HL-60 (cell line): ENCODE measurements at regions not wholly inside any gene's neighbourhood (a gene's known extent, or its start where the extent isn't known, plus 50 kb on each side); places are given as distances from the start of the nearest gene placed in this dataset.

Experiments
- DNase-seq, 2 experiments: peaks; one replicate each; pipeline ENCODE4 v3.0.0-alpha.2; 2010 to 2020; ENCODE audit warnings: low read depth in 1 of 2, low spot score in 1 of 2
- H3K27ac ChIP-seq: fragments of 250-450 bp; sonication (Bioruptor Pico); replicated peaks from 2 replicates; pipeline ENCODE4 v1.5.1; 2020; ENCODE audit warnings: mild to moderate bottlenecking, moderate library complexity
- H3K27me3 ChIP-seq: fragments of 250-450 bp; sonication (Bioruptor Pico); 2 replicates; pipeline ENCODE4 v1.5.1; 2021; ENCODE audit warnings: mild to moderate bottlenecking, moderate library complexity; ENCODE audit not compliant: insufficient read depth, poor library complexity, severe bottlenecking
- H3K4me3 ChIP-seq: replicated peaks from 2 replicates; pipeline ENCODE4 v1.5.1; 2011; ENCODE audit warnings: mild to moderate bottlenecking, control low read depth, low read length; ENCODE audit not compliant: insufficient read depth
- CTCF ChIP-seq: IDR thresholded peaks from one replicate; pipeline ENCODE4 v1.5.1; 2011; ENCODE audit warnings: low read length, control low read depth, inconsistent platforms; ENCODE audit not compliant: insufficient read depth
- GABPA ChIP-seq: IDR thresholded peaks from 2 replicates; pipeline ENCODE4 v1.6.1; 2012; ENCODE audit warnings: low read depth
- POLR2AphosphoS5 ChIP-seq: IDR thresholded peaks from 2 replicates; pipeline ENCODE4 v1.6.1; 2012; ENCODE audit warnings: low read depth
- REST ChIP-seq: IDR thresholded peaks from 2 replicates; pipeline ENCODE4 v1.6.1; 2012; ENCODE audit warnings: low read depth; ENCODE audit not compliant: insufficient replicate concordance
- SPI1 ChIP-seq: IDR thresholded peaks from 2 replicates; pipeline ENCODE4 v1.6.1; 2012; ENCODE audit warnings: low read depth, mild to moderate bottlenecking, borderline replicate concordance

DNA sequence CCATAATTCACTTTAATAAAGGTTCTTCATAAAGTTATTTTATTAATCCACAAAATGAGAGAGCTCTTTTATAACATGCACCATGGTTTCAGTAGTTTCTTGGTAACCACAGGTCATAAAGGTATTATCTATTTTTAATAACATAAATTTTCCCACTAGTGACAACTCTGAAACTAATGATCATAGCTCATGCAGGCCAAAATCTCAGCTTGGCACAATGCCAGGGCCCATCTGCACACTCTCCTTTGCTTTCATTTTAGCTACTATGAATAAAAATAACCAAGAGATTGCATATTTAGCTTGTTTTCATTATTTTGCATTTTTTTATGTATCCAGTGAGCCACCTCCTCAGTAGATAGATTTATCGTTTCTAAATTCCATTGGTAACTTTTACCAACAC lies 691.8 kb upstream of the CHAC2 start:
- Histone ChIP-seq H3K27ac (no peak overlapping the region), H3K4me3 (no peak overlapping the region), H3K27me3 (no peaks in the 10 kb centered on the region)
- no peak for DNase-seq
- TF ChIP-seq REST (no peak), CTCF (no peak), GABPA (no peak), POLR2AphosphoS5 (no peak), SPI1 (no peak)

DNA sequence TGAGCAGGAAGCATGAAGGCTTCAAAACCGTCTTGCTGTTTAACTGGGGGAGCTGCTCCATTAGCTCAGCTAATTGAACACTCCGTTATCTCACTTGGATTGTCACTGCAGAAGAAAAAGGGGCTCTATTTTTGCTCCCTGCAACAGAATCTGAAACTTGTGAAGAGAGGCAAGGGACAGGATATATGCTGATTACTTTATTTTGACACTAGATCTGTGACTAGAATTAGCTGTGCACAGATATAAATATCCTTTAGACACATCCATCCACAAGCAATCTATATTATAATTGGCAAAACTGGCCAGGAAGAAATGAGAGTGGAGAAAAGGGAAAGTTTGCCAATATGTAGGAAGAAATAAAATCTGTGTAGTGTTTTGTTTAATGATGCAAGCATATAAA lies 700.1 kb upstream of the CHAC2 start:
- TF ChIP-seq REST = no peak
- no peak for TF ChIP-seq CTCF
- TF ChIP-seq SPI1 = no peak
- TF ChIP-seq GABPA = no peak
- no peak for TF ChIP-seq POLR2AphosphoS5

GRCh38 chr2:53067056-53067455 lies 700.5 kb upstream of the CHAC2 start:
- no peak for TF ChIP-seq CTCF
- TF ChIP-seq REST = no peak
- no peak for TF ChIP-seq GABPA
- no peak for TF ChIP-seq SPI1
- no peak for TF ChIP-seq POLR2AphosphoS5
- no peak overlapping the region for H3K4me3 ChIP-seq
- DNase-seq = no peak
- no peak overlapping the region for H3K27ac ChIP-seq
- H3K27me3 ChIP-seq = no peaks in the 10 kb centered on the region

More for the DNA sequence above, 700.1 kb upstream of the CHAC2 start:
- Histone ChIP-seq H3K27me3 (no peaks in the 10 kb centered on the region), H3K27ac (no peak overlapping the region), H3K4me3 (no peak overlapping the region)
- DNase-seq = no peak
